GM19238 (cell line): ENCODE measurements at regions not wholly inside any gene's neighbourhood (a gene's known extent, or its start where the extent isn't known, plus 50 kb on each side); places are given as distances from the start of the nearest gene placed in this dataset.
"Not testable (repeated sequence)": the region's sequence is repeated elsewhere in the genome, so short reads cannot be mapped to it uniquely, and the experiment has no call there.

Experiments used
- DNase-seq: peaks from one replicate; pipeline ENCODE4 v3.0.0; 2011; ENCODE audit warnings: low spot score; ENCODE audit not compliant: insufficient read length

DNA sequence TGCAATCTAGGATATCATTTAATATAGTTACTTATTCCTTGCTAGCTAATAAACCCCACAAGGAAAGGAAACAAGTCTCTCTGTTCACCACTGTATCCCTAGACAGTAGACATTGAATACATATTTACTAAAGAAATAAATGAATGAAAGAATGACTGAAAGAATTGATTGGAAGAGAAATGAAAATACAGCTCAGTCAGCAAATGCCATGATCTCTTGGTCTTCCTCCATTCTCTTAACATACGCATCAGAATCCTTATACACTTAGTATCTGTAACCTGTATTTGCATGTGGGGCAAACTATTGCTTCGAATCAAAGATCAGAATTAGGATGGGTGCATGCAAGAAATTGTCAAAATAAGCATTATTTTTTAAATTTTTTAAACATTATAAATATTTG, 500.8 kb upstream of the ADGRL2 start:
- DNase-seq = no peak

DNA sequence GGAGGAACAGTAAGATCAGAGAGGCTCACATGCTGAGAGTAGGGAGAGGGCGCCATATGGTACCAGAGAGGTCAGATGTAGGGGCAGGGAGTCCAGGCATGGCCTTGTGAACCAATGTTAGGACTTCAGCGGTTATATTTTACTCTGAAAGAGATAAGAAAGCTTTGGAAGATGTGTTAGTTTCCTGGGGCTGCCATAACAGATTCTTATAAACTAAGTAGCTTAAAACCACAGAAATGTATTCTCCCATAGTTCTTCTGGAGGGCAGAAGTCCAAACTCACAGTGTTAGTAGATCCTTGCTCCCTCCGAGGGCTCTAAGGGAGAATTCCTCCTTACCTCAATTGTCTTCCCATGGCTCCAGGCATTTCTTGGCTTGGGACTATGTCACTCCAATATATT, 502.5 kb upstream of the ADGRL2 start:
- no peak for DNase-seq

DNA sequence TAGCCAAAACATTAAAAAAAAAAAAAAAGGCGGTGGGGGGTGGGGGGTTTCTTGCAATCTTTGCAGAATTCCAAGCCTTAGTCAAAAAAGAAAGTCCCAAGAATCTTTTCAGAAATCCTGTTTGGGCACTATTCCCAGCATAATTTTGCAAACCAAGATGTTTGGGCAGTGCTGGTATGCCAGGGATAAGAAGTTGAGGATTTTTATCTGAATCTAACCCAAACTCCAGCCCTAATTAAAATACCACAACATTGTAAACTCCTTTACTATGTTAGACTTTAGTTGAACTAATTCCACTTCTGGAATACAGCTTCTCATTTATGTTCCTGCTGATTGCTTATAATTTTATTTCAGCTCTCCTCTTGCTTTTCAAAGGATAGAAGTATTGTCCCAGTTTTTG, 504.1 kb upstream of the ADGRL2 start:
- no peak for DNase-seq

DNA sequence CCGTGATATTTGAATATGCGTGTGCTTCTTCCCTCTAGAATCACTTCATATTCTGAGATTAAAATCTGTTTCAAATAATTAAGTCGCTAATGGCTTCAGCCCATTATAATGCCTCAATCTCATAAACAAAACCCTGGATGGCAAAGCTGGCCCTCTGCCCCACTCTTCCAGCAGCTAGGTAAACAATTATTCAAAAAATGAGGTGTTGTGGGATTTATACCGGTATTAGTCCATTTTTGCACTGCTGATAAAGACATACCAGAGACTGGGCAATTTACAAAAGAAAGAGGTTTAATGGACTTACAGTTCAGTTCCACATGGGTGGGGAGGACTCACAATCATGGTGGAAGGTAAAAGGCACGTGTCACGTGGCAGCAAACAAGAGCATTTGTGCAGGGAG, 510.4 kb upstream of the ADGRL2 start:
- no peak for DNase-seq

DNA sequence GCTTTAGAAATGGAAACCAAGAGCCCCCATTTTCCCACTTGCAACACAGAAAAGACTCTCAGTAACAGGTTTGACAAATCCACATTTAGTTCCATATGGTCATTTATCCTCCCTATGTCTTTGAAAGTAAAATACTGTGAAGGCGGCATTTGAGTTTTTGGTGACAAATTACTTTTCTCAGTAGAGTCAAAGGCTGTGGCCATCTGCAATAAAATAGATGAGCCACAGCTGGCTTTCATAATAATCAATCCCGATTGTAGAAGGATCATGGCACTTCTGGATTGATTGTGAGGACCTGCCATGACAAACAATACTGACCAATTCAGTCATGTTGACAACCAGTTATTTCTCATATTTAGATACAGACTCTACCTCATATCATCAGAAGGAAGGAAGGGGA, 512.0 kb upstream of the ADGRL2 start:
- DNase-seq = no peak

DNA sequence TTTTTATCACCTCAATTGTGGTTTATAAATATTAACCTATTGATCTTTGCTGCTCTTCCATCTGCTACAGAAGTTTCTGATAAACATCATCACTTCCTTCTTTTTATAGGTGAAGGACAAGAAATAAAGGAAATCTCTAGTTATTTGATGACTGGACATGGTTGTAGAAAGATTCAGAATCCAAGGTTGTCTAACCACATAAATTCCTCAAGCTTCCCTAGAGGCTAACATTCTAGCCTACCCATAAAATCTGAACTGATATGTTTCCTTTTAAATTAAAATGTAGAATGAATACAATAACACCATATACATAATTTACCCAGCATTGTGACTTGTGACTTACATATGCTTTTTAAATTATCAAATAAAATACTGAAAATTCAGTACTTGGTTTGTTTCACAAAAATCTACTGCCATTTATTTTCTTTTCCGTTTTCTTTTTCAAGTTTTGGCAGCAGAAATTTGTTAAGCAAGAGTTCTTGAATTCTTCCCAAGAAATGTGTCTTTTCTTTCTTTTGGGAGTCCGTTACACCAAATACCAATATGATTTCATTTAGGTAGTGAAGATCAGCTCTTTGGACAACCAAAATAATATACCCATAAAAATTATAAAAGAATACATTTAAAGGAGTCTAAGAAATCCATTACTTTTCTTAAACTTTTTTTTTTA, 513.2 kb upstream of the ADGRL2 start:
- DNase-seq = no peak

DNA sequence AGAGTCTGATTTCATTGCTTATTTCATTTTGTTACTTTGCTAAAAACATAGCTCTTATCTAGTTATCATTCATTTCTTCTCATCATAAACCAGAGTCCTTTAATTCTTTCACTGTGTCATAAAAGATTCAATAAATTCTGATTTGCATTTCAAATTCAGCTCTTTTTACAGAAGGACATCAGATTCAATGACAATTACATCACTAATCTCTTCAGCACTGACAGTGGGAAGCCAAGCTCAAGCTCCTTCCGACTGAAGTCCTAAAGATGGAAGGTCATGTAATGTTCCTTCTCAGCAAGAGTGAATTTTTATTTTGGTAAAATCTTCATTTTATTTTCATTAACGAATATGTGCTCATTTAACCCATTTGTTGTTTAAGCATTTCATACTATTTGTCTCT, 530.7 kb upstream of the ADGRL2 start:
- no peak for DNase-seq

DNA sequence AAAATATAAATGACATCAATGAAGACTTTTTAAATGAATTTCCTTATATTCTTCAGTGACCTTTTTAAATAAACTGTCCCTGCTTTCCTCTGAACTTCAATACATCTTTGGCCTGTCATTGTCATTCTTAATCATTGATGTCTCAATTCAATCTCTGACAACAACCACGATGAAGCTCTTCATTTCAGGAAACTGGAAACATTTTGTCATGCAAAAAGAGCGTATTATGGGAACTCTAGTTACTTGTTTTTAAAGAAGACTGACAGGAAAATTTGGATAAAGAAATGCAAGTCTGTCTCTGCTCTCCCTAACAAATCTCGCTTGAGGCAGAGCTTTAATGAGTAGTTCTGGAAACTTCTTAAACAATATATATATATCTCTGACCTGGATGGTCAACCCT, 535.8 kb upstream of the ADGRL2 start:
- DNase-seq = no peak

DNA sequence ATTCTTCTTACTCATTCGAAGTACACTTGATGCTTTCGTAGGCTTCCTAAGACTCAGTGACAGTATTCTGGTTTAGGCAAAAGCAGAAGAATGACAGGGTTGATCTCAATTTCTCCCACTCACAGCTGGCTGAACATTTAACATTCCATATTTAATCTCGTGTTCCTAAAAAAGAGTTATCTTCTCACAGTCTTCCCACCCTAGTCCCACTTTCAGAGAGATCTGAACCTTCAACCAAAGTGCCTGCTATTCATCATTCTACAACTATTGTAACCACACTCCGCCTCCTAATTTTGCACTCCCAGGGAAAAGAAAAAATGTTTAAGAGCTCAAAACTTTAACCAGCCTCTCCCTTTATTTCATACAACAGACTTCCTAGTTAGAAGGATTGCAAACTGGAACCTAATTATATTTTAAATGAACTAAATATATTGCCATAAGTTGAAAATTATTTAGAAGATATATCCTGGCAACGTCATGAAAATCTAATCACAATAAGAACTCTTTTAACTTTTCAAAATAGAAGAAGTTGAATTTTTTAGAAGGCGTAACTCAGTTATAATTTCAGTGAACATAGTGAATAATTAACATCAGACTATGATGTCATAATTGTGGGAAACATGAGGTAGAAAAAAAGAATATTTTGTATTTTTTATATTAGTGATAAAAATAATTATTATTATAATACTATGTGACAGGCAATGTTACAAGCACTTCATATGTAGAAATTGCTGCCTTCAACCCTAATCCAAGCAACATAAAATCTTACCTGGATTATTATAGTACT, 540.9 kb upstream of the ADGRL2 start:
- no peak for DNase-seq

DNA sequence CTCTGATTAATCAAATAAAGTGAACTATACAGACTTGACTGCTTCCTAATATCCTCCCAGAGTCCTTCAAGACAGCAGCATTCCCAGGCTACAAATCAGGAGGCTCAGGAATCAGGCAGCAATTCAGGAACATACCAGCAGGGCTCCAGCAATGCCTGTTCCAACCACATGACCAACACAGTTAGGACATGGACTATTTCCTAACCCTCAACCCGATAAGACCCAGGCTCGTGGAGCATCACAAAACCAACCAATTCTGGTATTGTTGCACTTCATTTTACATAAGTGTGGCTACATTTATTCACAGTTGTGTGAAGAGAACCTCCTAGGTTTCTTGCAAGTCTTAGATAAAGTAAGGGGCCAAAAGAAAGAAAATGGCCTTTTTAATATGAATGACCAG, 546.2 kb upstream of the ADGRL2 start:
- no peak for DNase-seq

DNA sequence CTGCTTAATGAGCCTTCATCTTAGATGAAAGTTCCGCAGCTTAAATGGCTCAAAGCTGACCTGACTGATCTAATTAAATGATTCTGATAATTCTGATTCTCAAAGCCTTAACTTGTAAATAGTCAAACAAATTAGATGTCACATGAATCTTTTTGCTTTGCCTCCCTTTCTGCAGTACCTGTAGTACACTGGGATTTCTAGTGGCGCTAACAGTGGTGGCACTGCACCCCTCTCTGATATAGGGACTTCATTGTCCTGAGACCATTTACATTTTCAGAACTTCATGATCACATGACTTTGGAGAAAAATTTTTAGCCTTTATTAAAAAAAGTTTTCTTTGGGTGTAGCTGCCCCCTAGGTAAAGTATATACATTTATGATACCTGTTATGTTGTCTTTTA, 546.7 kb upstream of the ADGRL2 start:
- no peak for DNase-seq

DNA sequence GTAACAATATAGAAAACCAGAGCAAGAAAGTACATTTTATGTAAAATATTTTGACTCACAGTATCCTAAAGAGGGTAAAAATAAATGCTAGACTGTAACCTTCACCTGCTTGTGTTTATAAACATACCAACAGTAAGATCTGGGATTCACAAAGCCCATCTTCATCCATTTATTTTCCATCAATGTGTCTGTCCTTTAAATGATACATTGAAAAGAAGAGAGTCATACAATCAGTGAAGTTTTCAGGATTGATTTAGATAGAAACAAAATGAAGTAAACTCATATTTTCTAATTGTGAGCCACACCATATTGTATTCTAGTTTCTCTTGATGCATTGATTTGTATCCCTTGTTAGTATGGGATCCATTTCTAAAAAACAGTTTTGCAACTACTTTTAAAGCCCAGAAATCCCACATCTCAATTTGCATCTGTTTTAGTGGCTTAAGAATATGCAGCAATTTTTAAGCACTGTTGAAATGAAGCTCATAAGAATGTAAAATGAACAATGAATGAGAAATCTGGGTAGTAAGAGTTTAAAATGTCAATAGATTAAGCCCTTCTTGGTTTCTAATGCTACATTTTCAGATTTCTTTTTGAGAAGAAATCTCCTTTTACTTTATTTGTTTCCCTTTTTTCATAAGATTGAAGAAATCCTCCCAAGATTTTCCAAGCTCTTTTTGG, 548.1 kb upstream of the ADGRL2 start:
- DNase-seq = no peak

DNA sequence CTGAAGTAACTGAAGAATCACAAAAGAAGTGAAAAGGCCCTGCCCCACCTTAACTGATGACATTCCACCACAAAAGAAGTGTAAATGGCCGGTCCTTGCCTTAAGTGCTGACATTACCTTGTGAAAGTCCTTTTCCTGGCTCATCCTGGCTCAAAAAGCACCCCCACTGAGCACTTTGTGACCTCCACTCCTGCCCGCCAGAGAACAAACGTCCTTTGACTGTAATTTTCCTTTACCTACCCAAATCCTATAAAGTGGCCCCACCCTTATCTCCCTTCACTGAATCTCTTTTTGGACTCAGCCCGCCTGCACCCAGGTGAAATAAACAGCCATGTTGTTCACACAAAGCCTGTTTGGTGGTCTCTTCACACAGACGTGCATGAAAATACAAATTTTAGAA, 549.9 kb upstream of the ADGRL2 start:
- DNase-seq = not testable (repeated sequence)

DNA sequence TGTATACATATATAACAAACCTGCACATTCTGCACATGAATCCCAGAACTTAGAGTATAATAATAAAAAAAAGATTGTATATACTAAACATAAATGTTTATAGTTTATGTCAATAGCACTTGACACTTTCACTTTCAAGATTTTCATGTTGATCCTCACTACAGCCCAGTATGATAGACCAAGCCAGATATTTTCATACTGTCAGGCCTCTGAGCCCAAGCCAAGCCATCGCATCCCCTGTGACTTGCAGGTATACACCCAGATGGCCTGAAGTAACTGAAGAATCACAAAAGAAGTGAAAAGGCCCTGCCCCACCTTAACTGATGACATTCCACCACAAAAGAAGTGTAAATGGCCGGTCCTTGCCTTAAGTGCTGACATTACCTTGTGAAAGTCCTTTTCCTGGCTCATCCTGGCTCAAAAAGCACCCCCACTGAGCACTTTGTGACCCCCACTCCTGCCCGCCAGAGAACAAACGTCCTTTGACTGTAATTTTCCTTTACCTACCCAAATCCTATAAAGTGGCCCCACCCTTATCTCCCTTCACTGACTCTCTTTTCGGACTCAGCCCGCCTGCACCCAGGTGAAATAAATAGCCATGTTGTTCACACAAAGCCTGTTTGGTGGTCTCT, 555.5 kb upstream of the ADGRL2 start:
- not testable (repeated sequence) for DNase-seq

DNA sequence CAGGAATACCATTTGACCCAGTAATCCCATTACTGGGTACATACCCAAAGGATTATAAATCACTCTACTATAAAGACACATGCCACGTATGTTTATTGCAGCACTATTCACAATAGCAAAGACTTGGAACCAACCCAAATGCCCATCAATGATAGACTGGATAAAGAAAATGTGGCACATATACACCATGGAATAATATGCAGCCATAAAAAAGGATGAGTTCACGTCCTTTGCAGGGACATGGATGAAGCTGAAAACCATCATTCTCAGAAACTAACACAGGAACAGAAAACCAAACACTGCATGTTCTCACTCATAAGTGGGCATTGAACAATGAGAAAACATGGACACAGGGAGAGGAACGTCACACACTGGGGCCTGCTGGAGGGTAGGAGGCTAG, 556.1 kb upstream of the ADGRL2 start:
- DNase-seq = not testable (repeated sequence)

DNA sequence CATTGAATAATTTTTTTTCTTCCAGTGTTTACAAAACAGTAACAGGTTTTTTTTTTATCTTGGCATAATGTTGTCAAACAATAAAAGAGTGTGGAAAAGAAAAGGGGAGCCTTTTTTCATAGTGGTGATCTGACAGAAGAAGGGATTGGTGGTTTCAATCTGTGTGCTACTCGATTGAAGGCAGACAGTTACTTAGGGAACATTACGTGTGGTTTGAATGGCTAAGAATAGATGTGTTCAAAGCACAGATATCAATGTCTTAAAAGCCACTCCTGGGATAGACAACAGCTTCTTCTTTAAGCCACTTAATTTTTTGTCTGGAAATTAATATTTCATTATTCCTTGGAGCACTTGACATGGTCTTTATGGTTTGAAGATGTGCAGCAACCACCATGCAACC, 558.6 kb upstream of the ADGRL2 start:
- no peak for DNase-seq

DNA sequence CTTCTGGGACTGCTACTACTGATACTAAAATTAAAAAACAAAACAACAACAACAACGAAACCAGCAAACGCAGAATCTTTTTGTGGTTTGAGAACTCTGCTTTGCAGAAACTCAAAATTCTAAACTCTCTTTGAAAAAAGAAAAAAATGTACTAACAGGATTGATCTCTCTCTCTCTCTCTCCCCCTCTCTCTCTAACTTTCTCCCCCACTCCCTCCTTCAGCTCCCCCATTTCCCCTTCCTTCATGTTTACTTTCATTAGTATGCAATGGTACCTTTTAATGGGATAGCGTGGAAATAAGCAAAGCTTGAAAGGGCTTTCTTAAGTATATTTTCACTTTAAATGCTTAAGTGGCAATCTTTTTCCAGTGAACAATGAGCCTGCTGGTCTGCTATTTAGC, 562.6 kb upstream of the ADGRL2 start:
- no peak for DNase-seq

DNA sequence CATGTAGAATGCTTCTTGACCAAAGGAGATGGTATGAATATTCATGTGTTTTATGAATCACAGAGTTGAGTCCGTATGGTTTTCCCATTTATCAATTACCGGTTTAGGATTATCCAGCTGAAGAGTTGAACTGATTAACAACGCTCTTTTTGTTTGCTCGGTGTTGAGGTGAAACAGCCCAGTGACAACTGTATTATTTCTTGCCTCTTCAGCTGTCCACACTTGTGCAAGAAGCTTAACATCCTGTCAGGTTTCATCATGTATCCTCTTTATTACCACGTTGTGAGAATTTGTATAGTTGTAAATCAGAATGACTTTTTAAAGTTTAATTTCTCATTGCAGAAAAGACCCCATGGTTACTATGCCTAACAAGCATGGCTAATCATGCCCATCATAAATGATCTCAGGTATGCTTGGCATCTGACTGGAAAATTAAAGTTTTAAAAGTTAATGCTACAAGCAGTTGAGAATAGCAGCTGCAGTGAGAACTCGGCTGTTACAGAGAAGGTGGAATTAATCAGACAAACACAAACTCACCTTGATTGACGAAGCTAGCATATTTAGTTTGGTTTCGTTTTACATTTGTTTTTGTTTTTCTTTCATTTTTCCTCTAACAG, 563.2 kb upstream of the ADGRL2 start:
- no peak for DNase-seq

DNA sequence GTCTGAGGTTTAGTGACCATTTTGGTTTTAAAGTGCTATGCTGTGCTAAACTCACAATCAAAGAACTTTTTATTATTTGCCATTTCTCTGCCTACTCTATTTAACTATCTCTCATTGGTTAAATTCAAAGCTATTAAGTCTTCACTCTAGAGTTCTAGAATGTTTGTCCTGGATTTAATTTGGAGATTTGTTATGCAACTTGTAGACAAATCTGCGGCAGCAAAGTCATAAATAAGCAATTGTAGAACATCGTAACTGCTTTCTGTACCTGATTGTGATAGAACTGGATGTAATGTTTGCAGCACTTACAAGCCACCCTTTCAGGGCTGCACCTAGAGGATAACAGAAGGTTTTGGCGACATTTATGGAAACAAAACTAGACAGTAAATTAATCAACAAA, 566.5 kb upstream of the ADGRL2 start:
- no peak for DNase-seq

DNA sequence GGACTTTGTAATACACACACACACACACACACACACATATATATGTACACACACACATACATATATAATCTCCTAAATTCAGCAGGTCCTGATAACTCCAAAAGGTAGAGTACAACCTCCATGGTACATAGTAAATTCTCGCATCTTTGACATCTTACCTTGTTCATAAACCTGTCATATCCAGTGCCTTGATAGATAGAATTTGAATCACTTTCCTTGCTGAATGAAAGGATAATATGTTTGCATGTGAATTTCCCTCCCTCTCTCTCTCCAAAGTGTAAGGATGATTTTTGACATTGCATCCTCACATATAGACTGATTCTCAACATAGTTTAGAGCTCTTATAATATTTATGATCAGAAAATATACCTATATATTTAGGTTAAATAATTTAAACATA, 567.1 kb upstream of the ADGRL2 start:
- no peak for DNase-seq

DNA sequence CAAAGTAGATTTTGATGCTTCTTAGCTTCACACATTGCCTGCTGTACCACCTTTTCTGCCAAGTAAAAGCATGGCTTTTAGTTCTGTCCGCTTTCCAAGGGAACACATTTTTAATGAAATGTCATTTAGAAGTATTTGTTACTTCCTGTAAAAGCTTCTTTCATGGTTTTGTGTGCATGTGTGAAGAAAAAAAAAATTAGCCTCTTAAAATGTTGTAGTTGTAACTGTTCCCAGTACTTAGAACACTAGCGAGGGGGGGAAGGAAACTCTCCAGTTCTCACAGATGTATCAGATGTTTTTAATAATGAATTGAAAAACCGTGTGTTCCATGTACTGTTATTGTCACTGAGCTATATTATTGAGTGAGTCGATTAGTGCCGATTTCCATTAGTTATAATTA, 568.3 kb upstream of the ADGRL2 start:
- DNase-seq = no peak

DNA sequence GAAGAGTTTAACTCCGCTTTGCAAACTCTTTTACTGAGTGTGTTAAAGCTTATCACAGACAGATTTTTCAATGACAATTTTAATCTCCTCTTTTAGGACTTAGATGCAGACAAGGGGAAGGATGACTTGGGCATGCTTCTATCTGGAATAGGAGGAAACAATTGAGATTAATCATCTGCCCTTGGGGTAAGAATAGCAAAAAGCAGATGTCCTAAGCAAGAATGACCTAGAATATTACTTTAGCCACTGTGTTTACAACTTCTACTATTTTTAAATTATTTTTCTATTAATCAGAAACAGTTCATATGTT, 569.0 kb upstream of the ADGRL2 start:
- DNase-seq = no peak
